Cerebellar nuclear complex (tissue), 1 donor: ENCODE measurements at regions not wholly inside any gene's neighbourhood (a gene's known extent, or its start where the extent isn't known, plus 50 kb on each side); places are given as distances from the start of the nearest gene placed in this dataset.
"Not testable (repeated sequence)": the region's sequence is repeated elsewhere in the genome, so short reads cannot be mapped to it uniquely, and the experiment has no call there.

ENCODE experiments used
- DNase-seq, 2 experiments: peaks; one replicate each; lab custom pipeline; 2025; lab: John Stamatoyannopoulos, UW

DNA sequence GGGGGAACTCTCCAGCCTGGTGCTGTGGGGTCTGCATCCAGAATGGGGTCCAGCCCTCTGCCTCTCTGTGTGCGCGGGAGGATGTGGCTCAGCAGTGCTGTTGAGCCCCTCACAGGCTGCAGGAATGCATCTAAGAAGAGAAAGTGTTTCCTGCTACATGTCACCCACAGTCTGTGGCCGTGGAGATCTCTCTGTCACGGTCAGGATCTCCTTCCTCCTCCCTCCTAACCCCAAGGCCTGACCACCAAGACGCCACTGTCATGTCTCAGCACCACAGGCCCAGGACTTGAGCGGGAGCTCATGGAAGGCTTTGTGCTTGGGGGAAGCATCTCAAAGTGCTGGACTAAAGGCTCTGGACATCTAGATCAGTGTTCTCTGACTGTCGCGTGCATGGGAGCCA lies 90.1 kb downstream of the SREK1 start:
- no peak for DNase-seq

DNA sequence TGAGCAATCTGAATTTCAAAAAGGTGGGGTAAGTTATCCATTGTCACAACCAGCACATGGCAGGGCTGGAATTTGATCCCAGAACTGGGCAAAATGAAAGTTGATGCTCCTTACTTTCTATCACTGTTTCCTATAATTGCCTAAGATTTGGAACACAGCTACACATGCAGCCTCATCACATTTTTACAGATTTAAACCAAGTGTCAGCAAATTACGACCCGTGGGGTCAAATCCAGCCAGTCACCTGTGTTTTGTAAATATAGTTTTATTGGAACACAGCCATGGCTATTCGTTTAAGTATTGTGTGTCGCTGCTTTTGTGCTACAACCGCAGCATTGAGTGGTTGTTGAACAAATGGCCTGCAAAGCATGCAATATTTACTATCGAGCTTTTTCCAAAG lies 94.3 kb downstream of the SREK1 start:
- no peak for DNase-seq

DNA sequence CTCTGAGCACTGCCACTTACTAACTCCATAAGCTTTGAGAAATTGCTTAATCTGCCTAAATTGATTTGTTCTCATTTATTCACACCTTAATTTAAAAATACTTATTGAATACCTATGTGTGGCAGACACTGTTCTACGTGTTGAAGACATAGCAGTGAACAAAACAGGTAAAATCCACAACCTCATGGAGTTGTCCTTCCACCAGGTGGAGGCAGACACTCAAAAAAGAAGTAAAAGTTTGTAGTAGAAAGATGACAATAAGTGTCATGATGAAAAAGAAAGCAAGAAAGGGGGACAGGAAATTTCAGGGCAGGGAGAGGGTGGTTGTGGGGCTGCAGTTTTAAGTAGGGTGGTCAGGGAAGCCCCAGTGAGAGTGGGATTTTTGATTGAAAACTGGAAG lies 94.9 kb downstream of the SREK1 start:
- no peak for DNase-seq

DNA sequence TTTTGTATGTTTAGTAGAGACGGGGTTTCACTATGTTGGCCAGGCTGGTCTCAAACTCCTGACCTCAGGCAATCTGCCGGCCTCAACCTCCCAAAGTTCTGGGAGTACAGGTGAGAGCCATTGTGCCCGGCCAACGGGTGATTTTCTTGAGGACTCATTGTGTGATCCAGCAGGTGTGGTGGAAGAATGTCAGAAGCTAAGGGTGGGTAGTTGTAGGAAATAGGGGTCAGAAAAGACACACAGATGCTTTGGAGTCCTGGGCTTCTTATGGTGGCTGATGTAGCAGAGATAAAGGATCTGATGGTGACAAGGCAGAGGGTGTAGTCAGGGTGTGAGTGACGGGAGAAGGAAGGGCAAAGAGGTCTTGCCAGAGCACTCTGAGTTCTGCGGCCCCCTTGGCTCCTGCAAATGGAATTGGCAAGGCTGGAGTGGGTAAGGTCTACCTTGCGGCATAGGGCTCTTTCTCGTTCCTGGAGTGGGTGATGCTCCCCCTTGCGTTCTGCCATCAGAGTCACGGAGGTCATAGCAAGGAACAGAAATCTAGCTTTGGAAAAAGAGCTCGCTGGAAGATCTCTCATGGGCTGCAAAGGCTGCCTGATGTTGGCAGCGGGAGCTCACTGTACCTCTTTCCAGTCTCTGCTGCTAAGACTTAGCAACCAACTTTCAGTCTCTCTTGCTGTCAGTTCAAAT lies 97.2 kb downstream of the SREK1 start:
- no peak for DNase-seq

DNA sequence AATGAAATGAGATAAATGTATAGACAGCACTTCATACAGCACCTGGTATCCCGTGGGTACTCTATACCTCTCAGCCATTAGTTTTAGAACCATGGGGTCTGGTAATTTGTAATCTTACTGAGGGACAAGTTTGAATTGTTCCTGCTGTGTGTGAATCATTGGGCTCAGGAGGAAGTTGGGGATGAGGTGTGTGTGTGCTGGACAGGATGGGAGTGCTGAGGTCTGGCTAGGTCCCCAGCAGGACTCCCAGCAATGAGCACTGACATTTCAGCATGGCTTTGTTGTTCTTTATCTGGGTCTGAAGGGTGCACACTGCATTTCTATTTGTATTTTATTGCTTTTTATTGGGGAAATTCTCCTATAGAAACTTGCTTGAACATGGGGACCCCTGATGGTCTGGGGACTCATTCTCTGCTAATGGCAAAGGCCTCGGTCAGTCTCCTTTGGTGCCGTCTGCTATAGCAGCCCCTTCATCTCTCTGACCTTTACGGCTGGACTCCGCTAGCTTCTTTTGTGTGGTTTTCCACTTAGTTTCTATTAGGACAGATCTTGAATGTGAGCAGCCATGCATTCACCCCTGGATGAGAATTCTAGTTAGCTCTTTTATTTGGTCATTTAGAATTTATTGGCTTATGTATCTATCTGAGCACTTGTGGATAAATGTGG lies 98.1 kb downstream of the SREK1 start:
- no peak for DNase-seq

DNA sequence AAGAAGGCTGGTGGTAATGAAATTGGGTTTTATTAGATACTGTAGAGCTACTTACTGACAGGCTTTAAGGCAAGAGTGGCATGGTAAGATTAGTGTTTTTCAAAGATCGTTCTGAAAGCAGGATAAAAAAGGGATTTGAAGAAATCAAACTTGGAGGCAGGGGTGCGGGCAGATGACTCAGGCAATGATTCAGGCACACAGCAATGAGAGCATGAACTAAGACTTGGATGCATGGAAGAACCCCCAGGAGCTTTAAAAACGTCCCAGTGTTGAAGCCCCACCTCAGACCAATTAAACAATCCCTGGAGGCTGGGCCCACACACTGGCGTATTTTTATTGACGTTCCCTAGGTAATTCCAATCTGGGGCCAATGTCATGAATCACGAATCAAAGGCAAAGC lies 102.5 kb downstream of the SREK1 start:
- DNase-seq = no peak

DNA sequence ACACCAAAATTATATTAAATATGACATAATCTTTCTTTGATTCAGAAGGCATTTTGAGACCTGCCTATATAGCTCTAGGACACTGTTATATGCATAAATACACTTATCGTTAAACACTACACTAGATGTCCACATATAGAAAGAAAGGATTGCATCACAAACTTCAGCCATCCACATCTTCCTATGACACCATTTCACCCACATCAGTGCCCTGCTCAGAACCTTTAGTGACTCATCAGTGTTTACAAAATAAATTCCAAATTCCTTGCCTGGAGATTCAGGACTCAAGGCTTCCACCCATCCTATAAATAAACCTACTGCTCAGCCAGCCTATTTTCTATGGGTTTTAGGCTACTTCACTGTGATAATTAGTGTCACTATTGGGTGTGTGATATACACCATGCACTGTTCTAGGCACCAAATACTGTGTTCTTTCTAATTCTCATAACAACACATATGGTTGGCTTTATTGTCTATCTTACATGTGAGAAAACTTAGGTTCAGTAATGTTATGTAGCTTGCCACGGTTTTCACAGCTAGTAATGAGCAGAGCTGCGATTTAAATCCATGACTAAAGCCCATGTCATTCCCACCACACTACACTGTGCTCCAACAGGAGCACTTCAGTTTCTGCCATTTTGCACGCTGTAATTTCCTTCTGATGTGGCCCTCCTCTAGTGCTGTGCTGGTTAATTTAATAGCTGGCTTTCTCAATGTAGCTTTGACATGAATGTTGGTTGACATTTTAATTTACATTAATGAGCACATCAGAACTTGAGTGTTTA lies 103.3 kb downstream of the SREK1 start:
- DNase-seq = no peak

DNA sequence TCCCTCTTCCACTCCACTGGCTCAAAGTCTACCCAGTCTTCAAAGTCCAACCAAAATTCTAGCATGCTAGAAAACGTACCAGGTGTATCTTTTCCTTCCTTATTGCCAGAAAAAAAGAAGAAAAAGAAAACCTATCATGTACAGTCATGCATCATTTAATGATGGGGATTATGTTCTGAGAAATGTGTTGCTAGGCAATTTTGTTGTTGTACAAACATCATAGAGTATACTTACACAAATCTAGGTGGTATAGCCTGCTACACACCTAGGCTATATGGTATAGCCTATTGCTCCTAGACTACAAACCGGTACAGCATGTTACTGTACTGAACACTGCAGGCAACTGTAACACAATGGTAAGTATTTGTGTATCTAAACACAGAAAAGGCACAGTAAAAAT lies 104.8 kb downstream of the SREK1 start:
- no peak for DNase-seq

DNA sequence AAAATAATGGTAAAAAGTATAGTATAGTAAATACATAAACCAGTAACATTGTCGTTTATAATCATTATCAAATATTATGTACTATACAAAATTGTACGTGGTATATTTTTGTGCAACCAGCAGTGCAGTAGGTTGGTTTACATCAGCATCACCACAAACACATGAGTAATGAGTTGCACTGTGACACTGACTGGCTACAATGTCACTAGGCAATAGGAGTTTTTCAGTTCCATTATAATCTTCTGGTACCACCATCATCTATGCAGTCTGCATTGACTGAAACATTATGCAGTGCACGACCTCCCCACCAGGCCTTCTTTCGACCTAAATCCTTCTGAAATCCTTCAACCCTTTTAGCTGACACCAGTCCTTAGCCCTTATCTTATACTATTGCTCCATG lies 105.8 kb downstream of the SREK1 start:
- no peak for DNase-seq

DNA sequence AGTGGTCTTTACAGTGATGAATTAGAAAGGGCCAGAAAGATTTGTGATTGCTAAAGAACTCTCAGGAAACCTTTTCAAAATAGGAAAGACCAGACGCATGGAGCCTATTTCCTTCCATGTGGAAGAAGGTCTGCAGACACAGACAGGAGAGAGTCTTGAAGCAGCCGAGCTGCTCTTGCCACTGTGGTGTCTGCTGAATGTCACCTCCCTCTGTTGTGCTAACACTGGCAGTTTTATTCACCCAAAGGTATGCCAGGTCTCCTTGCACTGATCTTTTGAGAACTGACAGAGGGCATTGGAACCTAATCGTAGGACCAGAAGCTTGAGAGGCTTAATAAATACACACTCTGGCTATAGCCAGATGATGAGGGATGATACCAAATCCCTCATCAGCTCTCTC lies 108.7 kb downstream of the SREK1 start:
- DNase-seq = no peak

DNA sequence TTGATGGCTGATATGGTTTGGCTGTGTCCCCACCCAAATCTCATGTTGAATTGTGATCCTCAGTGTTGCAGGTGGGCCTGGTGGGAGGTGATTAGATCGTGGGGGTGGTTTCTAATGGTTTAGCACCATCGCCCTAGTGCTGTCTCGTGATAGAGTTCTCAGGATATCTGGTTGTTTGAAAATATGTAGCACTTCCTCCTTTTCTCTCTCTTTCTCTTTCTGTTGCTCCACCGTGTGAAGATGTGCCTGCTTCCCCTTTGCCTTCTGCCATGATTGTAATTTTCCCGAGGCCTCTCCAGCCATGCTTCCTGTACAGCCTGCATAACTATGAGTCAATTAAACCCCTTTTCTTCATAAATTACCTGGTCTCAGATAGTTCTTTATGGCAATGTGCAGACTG lies 111.6 kb downstream of the SREK1 start:
- no peak for DNase-seq

DNA sequence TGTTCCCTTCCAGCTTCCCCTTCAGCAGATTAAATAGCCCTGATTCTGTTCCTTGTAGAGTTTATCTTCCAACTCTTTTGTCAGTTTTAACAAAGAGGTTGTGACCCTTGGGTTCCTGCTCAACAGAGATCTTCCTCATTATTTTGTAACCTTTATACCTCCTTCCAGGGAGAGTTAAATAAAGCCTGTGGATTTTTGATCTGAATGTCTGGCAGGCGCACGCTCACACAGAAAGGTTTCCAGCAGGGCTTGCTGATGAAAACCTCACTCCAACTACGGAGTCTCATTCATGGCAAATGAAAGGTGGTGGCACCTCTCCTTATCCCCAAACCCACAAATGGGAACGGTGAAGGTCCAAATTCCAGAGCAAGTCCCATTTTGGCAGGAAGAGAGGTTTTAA lies 129.0 kb downstream of the SREK1 start:
- no peak for DNase-seq

DNA sequence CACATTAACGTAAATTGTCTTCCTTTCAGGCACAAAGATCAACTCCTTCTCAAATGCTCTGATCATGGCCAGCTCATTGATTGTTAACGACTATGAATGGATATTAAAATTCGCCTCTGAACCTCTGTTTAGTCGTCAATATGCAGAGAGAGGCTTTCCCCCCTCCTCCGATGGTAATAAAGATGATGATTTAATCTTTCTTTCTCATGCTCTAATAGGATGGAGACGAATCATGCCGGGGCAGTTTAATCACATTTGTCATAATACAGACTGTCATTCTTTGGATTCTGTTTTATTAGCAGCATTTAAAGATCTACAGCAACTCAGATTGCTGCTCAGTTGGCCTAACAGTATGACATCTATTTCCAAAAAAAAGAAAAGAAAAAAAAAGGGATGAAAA lies 132.9 kb downstream of the SREK1 start:
- no peak for DNase-seq

DNA sequence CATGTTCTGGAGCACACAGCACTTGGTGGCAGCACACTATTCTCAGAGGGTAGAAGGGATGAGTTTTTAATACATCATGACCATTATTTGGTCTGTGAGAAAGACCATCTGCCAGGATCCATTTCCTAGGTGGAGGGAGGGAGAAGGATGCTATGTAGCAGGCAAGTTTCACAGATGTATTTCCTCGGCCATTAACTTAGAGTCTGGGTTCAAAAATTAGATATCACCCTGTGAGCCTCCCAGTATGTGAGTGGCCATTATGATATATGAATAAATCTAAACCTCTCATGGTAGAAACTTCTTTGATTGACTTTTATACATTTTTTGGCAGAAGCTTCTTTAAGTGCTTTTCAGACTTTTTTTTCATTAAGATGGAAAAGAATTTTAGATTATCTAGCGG lies 133.9 kb downstream of the SREK1 start:
- DNase-seq = no peak

DNA sequence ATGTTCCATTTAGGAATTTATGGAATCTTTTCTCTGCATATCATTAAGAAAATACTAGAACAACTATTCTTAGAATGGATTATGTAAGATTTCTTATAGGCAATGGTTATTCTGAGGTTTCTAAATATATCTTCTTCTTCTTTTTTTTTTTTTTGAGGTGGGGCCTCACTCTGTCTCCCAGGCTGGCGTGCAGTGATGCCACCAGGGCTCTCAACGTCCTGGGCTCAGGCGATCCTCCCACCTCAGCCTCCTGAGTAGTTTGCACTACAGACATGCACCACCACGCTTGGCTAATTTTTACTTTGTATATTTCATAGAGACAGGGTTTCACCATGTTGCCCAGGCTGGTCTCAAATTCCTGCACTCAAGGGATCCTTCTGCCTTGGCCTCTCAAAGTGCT lies 137.2 kb downstream of the SREK1 start:
- no peak for DNase-seq

DNA sequence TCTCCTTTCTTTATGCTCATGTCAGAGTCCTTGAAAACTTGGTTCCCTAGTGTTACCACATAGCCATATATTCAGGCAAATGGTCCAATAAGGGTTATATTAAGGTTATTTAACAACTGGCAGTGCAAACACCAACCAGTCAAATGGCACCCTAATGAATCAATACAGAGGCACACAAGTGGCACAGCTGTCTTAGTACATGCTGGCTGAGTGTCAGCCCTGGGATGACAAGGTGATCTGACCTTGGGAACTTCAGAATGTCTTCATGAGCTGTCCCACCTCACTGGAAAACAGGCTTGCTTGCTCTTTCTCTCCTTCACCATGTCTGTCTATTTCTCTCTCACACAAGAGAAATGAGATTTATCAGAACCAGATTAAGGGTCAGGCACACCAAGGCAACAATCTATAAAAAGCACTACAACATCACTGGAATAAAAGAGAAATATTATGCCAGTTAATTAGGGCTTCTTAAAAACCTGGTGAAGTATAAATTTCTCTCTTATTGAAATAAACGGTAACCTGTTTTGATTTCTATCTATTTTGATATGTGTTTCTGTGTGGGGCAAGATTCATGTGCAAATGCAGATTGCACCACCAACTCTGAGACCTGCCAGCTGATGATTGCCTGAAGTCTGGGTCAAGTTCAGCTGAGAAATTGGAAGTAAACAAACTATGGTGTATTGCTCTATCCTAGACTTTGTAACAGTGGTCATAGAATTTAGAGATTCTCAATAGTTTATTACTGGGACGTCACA lies 140.7 kb downstream of the SREK1 start:
- DNase-seq = no peak

DNA sequence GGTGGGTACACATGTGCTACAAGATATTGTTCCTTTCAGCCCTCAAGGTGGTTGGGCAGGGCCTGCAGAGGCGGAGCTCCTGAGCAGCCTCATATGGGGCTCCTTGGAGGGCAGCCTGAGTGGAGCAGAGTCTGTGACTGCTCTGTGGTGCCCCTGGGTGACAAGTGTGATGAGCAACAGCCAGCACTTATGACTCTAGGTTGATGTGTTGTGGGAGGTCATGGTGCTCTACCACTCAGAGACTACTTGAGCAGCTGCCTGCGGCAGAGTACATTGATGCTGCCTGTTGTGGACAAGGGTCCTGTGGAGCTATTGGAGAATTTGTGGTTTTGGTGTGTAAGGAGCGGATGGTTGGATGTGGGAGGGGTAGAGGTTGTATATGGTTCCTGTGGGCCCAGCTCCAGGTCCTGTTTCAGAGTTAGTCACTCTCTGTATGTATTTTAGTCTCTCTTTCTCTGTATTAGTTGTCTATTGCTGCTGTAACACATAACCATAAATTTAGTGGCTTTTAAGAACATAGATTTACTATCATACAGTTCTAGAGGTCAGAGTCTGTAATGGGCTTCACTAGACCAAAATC lies 141.3 kb downstream of the SREK1 start:
- no peak for DNase-seq

DNA sequence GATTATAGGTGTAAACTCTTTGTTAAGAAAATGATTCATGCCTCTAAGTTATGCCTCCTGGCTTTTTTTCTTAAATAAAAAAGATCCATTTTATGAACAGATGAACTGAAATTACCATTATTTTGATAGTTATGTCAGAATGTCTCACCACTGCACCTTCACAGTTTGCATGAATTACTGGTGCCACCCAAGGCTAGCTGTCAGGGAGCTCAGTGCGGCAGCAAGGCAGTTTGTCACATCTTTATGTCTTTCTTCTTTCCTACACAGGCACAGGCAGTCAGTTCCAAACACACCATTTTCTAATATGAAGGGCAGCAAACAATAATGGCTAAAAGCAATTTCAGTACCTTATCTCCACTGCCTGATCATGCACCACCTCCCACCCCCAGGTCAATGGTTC lies 147.7 kb downstream of the SREK1 start:
- DNase-seq = no peak

DNA sequence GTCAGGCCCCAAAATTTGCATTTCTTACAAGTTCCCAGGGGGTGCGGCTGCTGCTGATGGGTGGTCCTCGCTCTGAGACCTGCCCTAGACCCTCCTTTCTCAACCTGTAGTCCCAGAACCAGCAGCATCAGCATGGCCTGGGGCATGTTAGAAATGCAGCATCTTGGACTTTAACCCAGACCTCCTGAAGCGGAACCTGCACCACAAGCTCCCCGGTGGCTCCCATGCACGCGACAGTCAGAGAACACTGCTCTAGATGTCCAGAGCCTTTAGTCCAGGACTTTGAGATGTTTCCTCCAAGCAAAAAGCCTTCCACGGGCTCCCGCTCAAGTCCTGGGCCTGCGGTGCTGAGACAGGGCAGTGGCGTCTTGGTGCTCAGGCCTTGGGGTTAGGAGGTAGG lies 149.8 kb downstream of the SREK1 start:
- not testable (repeated sequence) for DNase-seq

DNA sequence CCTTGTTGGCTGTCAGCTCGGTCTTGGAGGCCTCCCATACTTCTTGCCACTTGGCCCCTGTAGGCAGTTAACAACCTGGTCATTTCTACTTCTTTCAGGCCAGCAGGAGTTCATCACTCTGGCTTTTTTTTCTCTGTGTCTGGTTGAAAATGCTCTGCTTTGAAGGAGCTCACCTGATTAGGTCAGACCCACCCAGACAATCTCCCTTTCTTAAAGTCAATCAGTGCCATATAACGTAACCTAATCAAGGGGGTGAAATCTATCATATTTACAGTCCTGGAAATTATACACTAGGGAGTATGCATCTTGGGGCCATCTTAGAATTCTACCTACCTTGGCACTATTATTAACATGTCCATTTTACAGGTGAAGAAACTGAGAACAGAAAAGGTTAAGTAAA lies 155.4 kb downstream of the SREK1 start:
- no peak for DNase-seq

DNA sequence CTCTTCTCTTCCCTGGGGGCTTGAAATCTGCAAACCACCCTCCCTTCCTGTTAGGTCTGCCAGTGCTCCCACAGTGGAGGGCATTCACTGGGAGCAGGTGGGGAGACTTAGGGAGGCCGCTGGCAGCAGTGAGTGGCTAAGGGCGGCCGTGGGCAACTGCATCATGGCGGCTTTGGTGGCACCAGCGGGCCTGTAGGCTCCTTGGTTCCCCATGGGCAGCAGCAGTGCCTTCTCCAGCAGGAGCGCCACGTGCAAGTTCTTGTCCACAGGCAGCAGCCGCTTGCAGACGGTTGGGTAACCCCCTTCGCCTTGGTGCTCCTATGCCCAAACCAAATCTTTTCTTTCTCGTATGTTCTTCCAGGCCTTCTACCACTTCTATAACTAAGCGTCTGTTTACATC lies 158.2 kb downstream of the SREK1 start:
- no peak for DNase-seq
